AG04450 (cell line): ENCODE measurements at regions not wholly inside any gene's neighbourhood (a gene's known extent, or its start where the extent isn't known, plus 50 kb on each side); places are given as distances from the start of the nearest gene placed in this dataset.

Experiments used
- CTCF ChIA-PET: fragments of 300-600, 350-600 bp; formaldehyde crosslinking; extraction: SDS; loops from one replicate; lab custom pipeline; 2022; ENCODE audit warnings: antibody characterized with exemption, inconsistent platforms; lab: Charles Lee
- POLR2A ChIA-PET: fragments of 350-600 bp; formaldehyde crosslinking; extraction: SDS; loops from one replicate; lab custom pipeline; 2021; ENCODE audit warnings: antibody characterized with exemption, inconsistent platforms; lab: Yijun Ruan, JAX
- DNase-seq: peaks from one replicate; pipeline ENCODE4 v3.0.0-alpha.2; 2011; ENCODE audit warnings: low read depth, low spot score
- H3K27ac ChIP-seq: one replicate; pipeline ENCODE4 v1.5.1; 2012; ENCODE audit warnings: low read depth, low read length, control low read depth
- H3K27me3 ChIP-seq: one replicate; pipeline ENCODE4 v1.6.0; 2012; ENCODE audit warnings: low read length; ENCODE audit not compliant: control insufficient read depth, insufficient read depth
- H3K4me3 ChIP-seq: 2 replicates; pipeline ENCODE4 v1.5.1; 2011; ENCODE audit warnings: mild to moderate bottlenecking, low read depth, low read length, control low read depth
- H3K9me3 ChIP-seq: 2 replicates; pipeline ENCODE4 v1.5.1; 2012; ENCODE audit warnings: low read length; ENCODE audit not compliant: control insufficient read depth, insufficient read depth
- TF ChIP-seq, protein P1 (sequence below): IDR thresholded peaks from 2 replicates; pipeline ENCODE4 v1.5.1; 2011; ENCODE audit warnings: low read depth, low read length, control low read depth, inconsistent platforms

DNA sequence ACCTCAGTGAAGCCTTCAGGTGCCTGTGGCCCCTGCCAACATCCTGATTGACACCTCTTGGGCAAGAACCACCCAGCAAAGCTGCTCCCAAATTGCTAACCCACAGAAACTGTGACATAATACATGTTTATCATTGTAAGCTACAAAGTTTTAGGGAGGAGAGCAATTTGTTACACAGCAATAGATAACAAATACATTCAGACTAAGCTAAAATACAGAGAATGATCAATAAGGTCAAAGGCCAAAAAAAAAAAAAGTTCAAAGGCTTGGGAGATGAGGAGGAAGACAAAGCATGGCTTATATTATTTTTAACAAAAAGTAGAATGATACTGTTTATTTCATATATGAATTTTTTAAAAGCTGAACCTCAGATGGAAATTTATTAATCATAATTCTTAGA is 105.9 kb downstream of the ID4 start:
- Histone ChIP-seq H3K9me3 (no peaks in the 10 kb centered on the region; the same call in 1 of the 2 replicates), H3K27me3 (no peaks in the 10 kb centered on the region), H3K4me3 (no peak overlapping the region), H3K27ac (no peak overlapping the region)
- POLR2A ChIA-PET: no interaction called here
- DNase-seq: no peak
- CTCF ChIA-PET: no interaction called here
- TF ChIP-seq, protein P1, sequence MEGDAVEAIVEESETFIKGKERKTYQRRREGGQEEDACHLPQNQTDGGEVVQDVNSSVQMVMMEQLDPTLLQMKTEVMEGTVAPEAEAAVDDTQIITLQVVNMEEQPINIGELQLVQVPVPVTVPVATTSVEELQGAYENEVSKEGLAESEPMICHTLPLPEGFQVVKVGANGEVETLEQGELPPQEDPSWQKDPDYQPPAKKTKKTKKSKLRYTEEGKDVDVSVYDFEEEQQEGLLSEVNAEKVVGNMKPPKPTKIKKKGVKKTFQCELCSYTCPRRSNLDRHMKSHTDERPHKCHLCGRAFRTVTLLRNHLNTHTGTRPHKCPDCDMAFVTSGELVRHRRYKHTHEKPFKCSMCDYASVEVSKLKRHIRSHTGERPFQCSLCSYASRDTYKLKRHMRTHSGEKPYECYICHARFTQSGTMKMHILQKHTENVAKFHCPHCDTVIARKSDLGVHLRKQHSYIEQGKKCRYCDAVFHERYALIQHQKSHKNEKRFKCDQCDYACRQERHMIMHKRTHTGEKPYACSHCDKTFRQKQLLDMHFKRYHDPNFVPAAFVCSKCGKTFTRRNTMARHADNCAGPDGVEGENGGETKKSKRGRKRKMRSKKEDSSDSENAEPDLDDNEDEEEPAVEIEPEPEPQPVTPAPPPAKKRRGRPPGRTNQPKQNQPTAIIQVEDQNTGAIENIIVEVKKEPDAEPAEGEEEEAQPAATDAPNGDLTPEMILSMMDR: no peak

DNA sequence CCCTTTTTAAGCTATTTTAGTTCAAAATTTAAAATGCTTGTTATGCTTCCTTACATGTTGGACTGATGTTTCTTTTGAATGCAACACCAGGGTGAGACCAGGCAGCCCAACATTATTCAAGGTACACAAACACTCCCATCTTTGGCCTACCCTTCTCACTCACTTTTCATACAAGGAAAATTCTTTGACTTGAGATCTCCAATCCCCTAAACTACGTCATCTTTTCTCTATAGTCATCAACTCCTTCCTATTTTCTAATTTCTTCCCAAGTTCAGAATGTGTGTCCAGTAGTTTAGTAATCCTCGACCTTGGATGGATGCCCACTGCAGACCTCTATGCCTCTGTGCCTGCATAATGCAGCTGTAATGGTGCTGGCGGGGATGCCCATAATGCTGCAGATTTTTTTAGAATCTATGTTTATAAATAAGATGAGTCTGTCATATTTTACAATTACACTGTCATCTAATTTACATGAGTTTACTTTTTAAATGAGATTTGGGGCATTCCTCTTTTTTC is 108.7 kb downstream of the ID4 start:
- TF ChIP-seq, protein P1: no peak
- DNase-seq: no peak
- ChIA-PET CTCF (no interaction called here), POLR2A (no interaction called here)
- Histone ChIP-seq H3K27ac (no peak overlapping the region), H3K27me3 (no peaks in the 10 kb centered on the region), H3K9me3 (no peaks in the 10 kb centered on the region), H3K4me3 (no peak overlapping the region)

DNA sequence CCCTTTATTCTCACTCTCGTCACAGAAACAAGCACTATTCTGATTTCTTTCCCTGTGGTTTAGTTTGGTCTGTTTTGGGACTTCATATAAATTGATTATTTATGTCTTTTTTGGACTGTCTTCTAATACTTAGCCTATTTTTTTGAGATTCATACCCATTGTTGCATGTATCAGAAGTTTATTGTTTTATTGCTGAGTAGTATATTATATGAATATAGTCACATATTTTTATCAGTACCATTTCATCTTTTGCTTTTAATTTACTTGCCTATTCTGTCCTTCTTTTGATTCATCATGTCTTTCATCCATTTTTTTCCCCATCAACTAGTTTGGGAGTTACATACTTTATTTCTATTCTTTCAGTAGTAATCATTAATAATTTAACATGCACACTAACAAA is 112.0 kb downstream of the ID4 start:
- H3K4me3 ChIP-seq: no peak overlapping the region
- TF ChIP-seq, protein P1: no peak
- POLR2A ChIA-PET: no interaction called here
- CTCF ChIA-PET: interaction anchor here (0.6 kb wide), 1 partner anchor 609 kb away, joined by 3 read pairs; no protein-coding TSS in a partner anchor
- no peaks in the 10 kb centered on the region for H3K27me3 ChIP-seq
- no peak for DNase-seq
- H3K27ac ChIP-seq: no peak overlapping the region
- no peaks in the 10 kb centered on the region for H3K9me3 ChIP-seq

DNA sequence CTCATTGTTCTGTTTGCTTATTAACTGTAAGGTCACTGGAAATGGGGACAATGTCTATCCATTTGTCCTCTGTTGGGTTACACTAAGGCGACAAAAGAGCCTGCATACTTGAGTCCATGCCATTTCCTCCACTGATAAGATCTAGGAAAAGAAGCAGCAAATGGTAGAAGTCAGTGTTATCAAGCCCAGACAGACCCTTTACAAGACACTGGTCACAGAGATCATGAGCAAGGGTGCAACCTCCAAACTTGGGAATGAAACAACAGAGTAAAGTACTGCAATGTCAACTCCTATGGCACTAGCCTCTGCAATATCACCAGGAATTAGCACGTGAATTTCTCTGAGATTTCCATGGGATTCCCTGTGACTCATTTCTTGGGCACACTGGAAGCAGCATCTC is 126.9 kb downstream of the ID4 start:
- no peak overlapping the region for H3K27ac ChIP-seq
- DNase-seq: no peak
- ChIA-PET POLR2A (no interaction called here), CTCF (no interaction called here)
- peaks cover 3% of the 10 kb centered on the region; the same call in 1 of the 2 replicates for H3K9me3 ChIP-seq
- TF ChIP-seq, protein P1: no peak
- no peak overlapping the region for H3K4me3 ChIP-seq
- H3K27me3 ChIP-seq: no peaks in the 10 kb centered on the region

DNA sequence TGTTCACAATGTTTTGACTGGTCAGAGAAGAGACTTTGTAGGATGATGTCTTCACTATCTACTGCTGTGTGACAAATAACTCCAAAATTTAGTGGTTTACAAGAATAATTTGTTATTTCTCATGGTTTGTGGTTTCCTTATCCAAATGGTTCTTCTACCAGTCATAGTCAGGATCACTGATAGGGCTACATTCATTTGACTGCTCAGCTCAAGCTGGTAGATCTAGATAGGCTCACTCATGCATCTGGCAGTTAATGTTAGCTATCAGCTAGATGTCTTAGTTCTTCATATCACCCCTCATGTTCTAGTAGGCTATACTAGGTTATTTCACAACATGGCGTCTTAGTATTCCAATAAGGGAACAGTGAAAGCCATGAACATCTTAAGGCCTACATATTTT is 131.0 kb downstream of the ID4 start:
- no peak overlapping the region for H3K27ac ChIP-seq
- POLR2A ChIA-PET: no interaction called here
- no peak for DNase-seq
- TF ChIP-seq, protein P1: no peak
- CTCF ChIA-PET: no interaction called here
- H3K4me3 ChIP-seq: no peak overlapping the region
- H3K9me3 ChIP-seq: peaks cover 3% of the 10 kb centered on the region; the same call in 1 of the 2 replicates
- no peaks in the 10 kb centered on the region for H3K27me3 ChIP-seq
